Stomach (tissue), 8 donors: ENCODE measurements at regions not wholly inside any gene's neighbourhood (a gene's known extent, or its start where the extent isn't known, plus 50 kb on each side); places are given as distances from the start of the nearest gene placed in this dataset.
"Not testable (repeated sequence)": the region's sequence is repeated elsewhere in the genome, so short reads cannot be mapped to it uniquely, and the experiment has no call there.

ENCODE experiments used
- DNase-seq, 2 donors: peaks; one replicate each; pipeline versions ENCODE4 v3.0.0 to v3.0.0-alpha.2; 2013 to 2019
- H3K27ac ChIP-seq, 5 donors: fragments of 200-600 bp in 4 of 5; sonication (generic) in 4 of 5; one replicate each; pipeline ENCODE4 v1.5.1; 2013 to 2019; ENCODE audit warnings: mild to moderate bottlenecking in 1 of 5, moderate library complexity in 1 of 5
- H3K27me3 ChIP-seq, 3 donors: fragments of 200-600 bp; sonication (generic); one replicate each; pipeline ENCODE4 v1.5.1; 2017 to 2019; ENCODE audit warnings: mixed run types in 1 of 3
- H3K36me3 ChIP-seq, 4 donors: fragments of 200-600 bp; sonication (generic); 1 replicate in 3 of 4; 2 replicates in 1 of 4; pipeline ENCODE4 v1.5.1; 2016 to 2019
- H3K4me1 ChIP-seq, 4 donors: fragments of 200-600 bp; sonication (generic); one replicate each; pipeline ENCODE4 v1.5.1; 2016 to 2019
- H3K4me3 ChIP-seq, 4 donors: fragments of 200-600 bp; sonication (generic) in 3 of 4; one replicate each; pipeline ENCODE4 v1.5.1; 2016 to 2019; ENCODE audit warnings: mild to moderate bottlenecking in 1 of 4
- H3K9me3 ChIP-seq, 4 donors: fragments of 200-600 bp; sonication (generic); one replicate each; pipeline ENCODE4 v1.5.1; 2016 to 2019
- CTCF ChIP-seq, 7 experiments: fragments of 450-650 bp in 4 of 7; fragments of 200-600 bp in 3 of 7; sonication (generic) in 3 of 7; IDR thresholded peaks; one replicate each; pipeline ENCODE4 v1.5.1; 2016 to 2019; ENCODE audit warnings: antibody characterized with exemption in 7 of 7, control low read depth in 2 of 7, mild to moderate bottlenecking in 1 of 7
- EP300 ChIP-seq: sonication (generic); formaldehyde crosslinking; IDR thresholded peaks from one replicate; pipeline ENCODE4 v1.6.1; 2017; ENCODE audit warnings: antibody characterized with exemption
- POLR2A ChIP-seq, 4 donors: fragments of 450-650 bp; IDR thresholded peaks; one replicate each; pipeline ENCODE4 v1.6.1; 2016; ENCODE audit warnings: antibody characterized with exemption in 4 of 4, control low read depth in 2 of 4, mild to moderate bottlenecking in 1 of 4, moderate library complexity in 1 of 4
- POLR2AphosphoS5 ChIP-seq, 3 donors: sonication (generic); formaldehyde crosslinking; IDR thresholded peaks; one replicate each; pipeline ENCODE4 v1.6.1; 2016; ENCODE audit warnings: antibody characterized with exemption in 3 of 3
- WGBS, 5 donors: extraction: QIAGEN DNeasy Blood & Tissue Kit in 3 of 5; methylation state at CpG; one replicate each; pipeline versions ENCODE4 v1.1.5 to v1.1.7; 2013 to 2018; 5-methylcytosine and 5-hydroxymethylcytosine counted together
- intact Hi-C: fragments of 100-400 bp; cut with DNase I; formaldehyde crosslinking; loops from one replicate; pipeline ENCODE4 v1.15.1; 2023; ENCODE audit warnings: low total_unique reads
- donor health status: healthy with polysubstance abuse.
- donor health status: Bipolar disorder and iron deficiency.
- donor health status: healthy.

DNA sequence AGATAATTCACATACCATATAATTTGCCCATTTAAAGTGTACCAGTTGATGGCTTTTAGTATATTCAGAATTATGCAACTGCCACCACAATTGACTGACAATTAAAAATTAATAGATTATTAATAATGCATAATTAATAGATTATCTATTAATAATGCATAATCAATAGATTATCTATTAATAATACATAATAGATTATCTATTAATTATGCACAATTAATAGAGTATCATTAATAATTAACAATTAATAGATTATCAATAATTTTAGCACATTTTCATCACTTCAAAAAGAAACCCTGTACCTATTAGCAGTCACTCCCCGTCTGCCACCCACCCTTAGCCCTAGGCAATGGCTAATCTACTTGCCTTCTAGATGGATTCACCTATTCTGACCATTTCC lies 108.6 kb upstream of the NR3C2 start:
- 87 to 100% (median 95%) methylated on average over 1 of the region's 1 CpG for WGBS, 5 donors
- Histone ChIP-seq H3K36me3 (no peaks in the 10 kb centered on the region), H3K9me3 (no peaks in the 10 kb centered on the region), H3K4me1 (no peaks in the 10 kb centered on the region), H3K4me3 (no peak overlapping the region), H3K27me3 (no peaks in the 10 kb centered on the region), H3K27ac (no peak overlapping the region)
- no peak for DNase-seq
- TF ChIP-seq POLR2AphosphoS5 (IDR thresholded peaks at IDR 0.05), result no peak
- TF ChIP-seq POLR2A (IDR thresholded peaks at IDR 0.05), result no peak
- TF ChIP-seq CTCF (IDR thresholded peaks at IDR 0.05), result no peak
- no peak for TF ChIP-seq EP300
- intact Hi-C loops, result no loop called here

DNA sequence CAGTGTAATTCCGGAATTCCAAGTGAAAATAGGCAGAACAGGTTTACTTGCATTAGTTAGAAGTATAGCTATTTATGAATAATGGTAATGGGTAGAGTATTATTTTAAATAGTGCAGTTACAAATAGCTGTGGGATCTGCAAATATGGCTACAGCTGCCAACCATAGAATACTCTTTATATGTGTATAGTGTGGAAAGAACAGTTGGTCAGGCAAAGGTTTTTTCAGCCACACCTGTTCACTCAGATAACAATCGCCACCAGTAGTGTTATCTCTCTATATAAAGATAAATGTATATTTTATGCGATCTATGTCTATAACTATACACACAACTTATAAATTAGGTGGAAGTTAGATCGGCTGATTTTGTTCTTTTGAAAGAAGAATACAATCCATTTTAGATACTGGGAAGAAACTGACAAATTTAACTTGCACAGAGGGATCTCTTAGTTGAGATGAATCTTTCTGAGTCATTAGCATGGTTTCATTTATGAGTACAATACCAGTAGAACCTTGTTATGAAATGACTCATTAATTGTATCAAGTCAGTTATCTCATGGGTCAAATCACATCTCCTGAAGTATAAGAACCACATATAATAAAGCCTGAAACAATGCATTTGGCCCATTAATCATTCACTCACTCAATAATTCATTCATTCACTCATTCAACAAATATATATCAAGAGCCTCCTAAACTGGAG lies 100.9 kb upstream of the NR3C2 start:
- no peaks in the 10 kb centered on the region for H3K9me3 ChIP-seq
- H3K4me3 ChIP-seq, result no peak overlapping the region
- H3K4me1 ChIP-seq, result peaks cover 0 to 5% (median 0%) of the 10 kb centered on the region in 4 donors
- 61 to 70% (median 65%) methylated on average over 4 of the region's 4 CpGs for WGBS, 5 donors
- intact Hi-C loops, result no loop called here
- no peaks in the 10 kb centered on the region for H3K27me3 ChIP-seq
- TF ChIP-seq CTCF (IDR thresholded peaks at IDR 0.05) (no peak), POLR2A (IDR thresholded peaks at IDR 0.05) (no peak), POLR2AphosphoS5 (IDR thresholded peaks at IDR 0.05) (no peak), EP300 (no peak)
- H3K36me3 ChIP-seq, result no peaks in the 10 kb centered on the region
- H3K27ac ChIP-seq, result no peak overlapping the region
- DNase-seq, result no peak

- 67 to 97% (median 76%) methylated on average over 4 of the region's 4 CpGs for WGBS, 5 donors
- no peak for TF ChIP-seq POLR2A (IDR thresholded peaks at IDR 0.05)
- no peak for TF ChIP-seq CTCF (IDR thresholded peaks at IDR 0.05)
- TF ChIP-seq EP300, result no peak
- TF ChIP-seq POLR2AphosphoS5 (IDR thresholded peaks at IDR 0.05), result no peak
- intact Hi-C loops, result no loop called here
- Histone ChIP-seq H3K9me3 (peaks cover 0 to 4% (median under 1%) of the 10 kb centered on the region in 4 donors), H3K27ac (no peak overlapping the region), H3K36me3 (no peaks in the 10 kb centered on the region), H3K4me1 (peaks cover 0 to 5% (median 0%) of the 10 kb centered on the region in 4 donors), H3K4me3 (no peak overlapping the region), H3K27me3 (no peaks in the 10 kb centered on the region)
- no peak for DNase-seq
Measured at GRCh38 chr4:148540622-148541326, 98.6 kb upstream of the NR3C2 start.

DNA sequence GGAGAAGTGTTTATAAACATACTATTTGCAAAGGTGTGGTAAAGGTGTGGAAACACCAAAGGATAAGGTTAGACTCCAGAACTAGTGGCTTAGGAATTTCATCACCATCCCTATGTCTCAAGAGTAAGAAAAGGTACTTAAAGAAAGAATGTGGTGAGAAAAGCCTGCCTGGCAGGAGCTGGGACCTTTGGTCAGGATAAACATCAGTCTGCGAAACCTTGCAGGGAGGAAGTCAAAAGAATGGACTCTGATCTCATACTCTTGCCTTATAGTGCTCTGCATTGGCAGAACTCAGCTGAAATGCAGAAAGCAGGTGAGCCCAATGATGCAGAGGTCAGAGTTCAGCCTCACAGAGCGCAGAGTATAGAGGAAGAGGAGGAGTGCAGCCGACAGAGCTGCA lies 97.2 kb upstream of the NR3C2 start:
- peaks cover 0 to 18% (median 10%) of the 10 kb centered on the region in 4 donors for H3K9me3 ChIP-seq
- no peak overlapping the region for H3K27ac ChIP-seq
- WGBS, 5 donors, result 40 to 58% (median 51%) methylated on average over 3 of the region's 3 CpGs

DNA sequence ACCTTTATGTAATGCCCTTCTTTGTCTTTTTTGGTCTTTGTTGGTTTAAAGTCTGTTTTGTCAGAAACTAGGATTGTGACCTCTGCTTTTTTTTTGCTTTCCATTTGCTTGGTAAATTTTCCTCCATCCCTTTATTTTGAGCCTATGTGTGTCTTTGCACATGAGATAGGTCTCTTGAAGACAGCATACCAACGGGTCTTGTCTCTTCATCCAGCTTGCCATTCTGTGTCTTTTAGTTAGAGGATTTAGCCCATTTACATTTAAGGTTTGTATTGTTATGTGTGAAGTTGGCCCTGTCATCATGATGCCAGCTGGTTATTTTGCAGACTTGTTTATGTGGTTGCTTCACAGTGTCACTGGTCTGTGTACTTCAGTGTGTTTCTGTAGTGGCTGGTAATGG lies 91.6 kb upstream of the NR3C2 start:
- 86 to 96% (median 91%) methylated on average over 1 of the region's 1 CpG for WGBS, 5 donors
- H3K36me3 ChIP-seq, H3K4me3 ChIP-seq, intact Hi-C loops, H3K4me1 ChIP-seq, H3K27ac ChIP-seq, H3K27me3 ChIP-seq, DNase-seq: not testable (repeated sequence)
- H3K9me3 ChIP-seq, result peaks cover 10 to 55% (median 39%) of the 10 kb centered on the region in 4 donors

More for the DNA sequence above, 97.2 kb upstream of the NR3C2 start:
- no peaks in the 10 kb centered on the region for H3K27me3 ChIP-seq
- H3K4me3 ChIP-seq, result no peak overlapping the region
- no peaks in the 10 kb centered on the region for H3K36me3 ChIP-seq
- H3K4me1 ChIP-seq, result peaks cover 0 to 5% (median 0%) of the 10 kb centered on the region in 4 donors
- peak in 1 of 2 donors; percentile 59 for DNase-seq
- no peak for TF ChIP-seq POLR2AphosphoS5 (IDR thresholded peaks at IDR 0.05)
- no peak for TF ChIP-seq EP300
- no peak for TF ChIP-seq CTCF (IDR thresholded peaks at IDR 0.05)
- TF ChIP-seq POLR2A (IDR thresholded peaks at IDR 0.05), result no peak
- intact Hi-C loops, result no loop called here
